T-cell (primary cell): ENCODE measurements at regions not wholly inside any gene's neighbourhood (a gene's known extent, or its start where the extent isn't known, plus 50 kb on each side); places are given as distances from the start of the nearest gene placed in this dataset.
"Not testable (repeated sequence)": the region's sequence is repeated elsewhere in the genome, so short reads cannot be mapped to it uniquely, and the experiment has no call there.

Source experiments
- ATAC-seq, 4 experiments: fragments of 200-7000 bp in 3 of 4; fragments of 150-1000 bp in 1 of 4; cut with Tn5 transposase; replicated peaks in 1 of 4; 1 replicate in 3 of 4; 2 replicates in 1 of 4; pipeline ENCODE4 v1.10.0; 2021; ENCODE audit warnings: moderate library complexity in 3 of 4, mild to moderate bottlenecking in 2 of 4, moderate number of reproducible peaks in 1 of 4
- CTCF ChIA-PET, 2 donors: fragments of 300-600 bp; sonication (Branson Sonifier 250); formaldehyde crosslinking; loops; one replicate each; lab custom pipeline; 2022; ENCODE audit warnings: antibody characterized with exemption in 2 of 2; lab: Charles Lee
- POLR2A ChIA-PET, 2 donors: fragments of 300-600 bp; sonication (Branson Sonifier 250); formaldehyde crosslinking; loops; one replicate each; lab custom pipeline; 2022; ENCODE audit warnings: antibody characterized with exemption in 2 of 2; lab: Charles Lee
- DNase-seq, 35 experiments: peaks; one replicate each; pipeline versions ENCODE4 v3.0.0 to v3.0.0-alpha.2; 2013 to 2023
- H3K27ac ChIP-seq: one replicate; pipeline ENCODE4 v1.5.1; 2013; ENCODE audit warnings: low read length
- H3K27me3 ChIP-seq, 2 experiments: replicated peaks in 1 of 2; 1 replicate in 1 of 2; 2 replicates in 1 of 2; pipeline versions ENCODE4 v1.6.1 to v1.7.0; 2013; ENCODE audit warnings: low read length in 1 of 2, mixed read lengths in 1 of 2; ENCODE audit not compliant: control insufficient read depth in 2 of 2, insufficient read depth in 2 of 2; ENCODE audit errors: extremely low read depth in 1 of 2
- H3K36me3 ChIP-seq, 2 donors: 1 replicate in 1 of 2; 2 replicates in 1 of 2; pipeline versions ENCODE4 v1.6.1 to v1.7.0; 2013; ENCODE audit warnings: low read length in 1 of 2; ENCODE audit not compliant: control insufficient read depth in 2 of 2, insufficient read depth in 1 of 2; ENCODE audit errors: extremely low read depth in 1 of 2
- H3K4me1 ChIP-seq, 2 experiments: 1 replicate in 1 of 2; 2 replicates in 1 of 2; pipeline versions ENCODE4 v1.6.1 to v1.7.0; 2013; ENCODE audit warnings: low read length in 2 of 2, mixed read lengths in 1 of 2; ENCODE audit not compliant: insufficient read depth in 2 of 2, control insufficient read depth in 1 of 2; ENCODE audit errors: extremely low read depth in 1 of 2
- H3K4me3 ChIP-seq, 2 donors: 1 replicate in 1 of 2; 2 replicates in 1 of 2; pipeline versions ENCODE4 v1.5.1 to v1.7.0; 2013; ENCODE audit warnings: mild to moderate bottlenecking in 2 of 2, low read length in 1 of 2, moderate library complexity in 1 of 2; ENCODE audit not compliant: control insufficient read depth in 1 of 2; ENCODE audit errors: extremely low read depth in 1 of 2
- H3K9me3 ChIP-seq: 2 replicates; pipeline ENCODE4 v1.7.0; 2013
- H3K27ac Mint-ChIP-seq, 2 donors: one replicate each; pipeline ENCODE4 v1.8.0; 2020 to 2021; ENCODE audit warnings: mild to moderate bottlenecking in 2 of 2, mixed read lengths in 2 of 2
- H3K27me3 Mint-ChIP-seq, 2 donors: one replicate each; pipeline ENCODE4 v1.8.0; 2021 to 2022; ENCODE audit warnings: mixed read lengths in 2 of 2
- H3K36me3 Mint-ChIP-seq: one replicate; pipeline ENCODE4 v1.8.0; 2021; ENCODE audit warnings: mixed read lengths
- H3K4me1 Mint-ChIP-seq, 3 donors: one replicate each; pipeline ENCODE4 v1.8.0; 2020 to 2022; ENCODE audit warnings: mixed read lengths in 3 of 3, mild to moderate bottlenecking in 1 of 3
- H3K4me3 Mint-ChIP-seq, 3 donors: one replicate each; pipeline ENCODE4 v1.8.0; 2020 to 2022; ENCODE audit warnings: mild to moderate bottlenecking in 3 of 3, mixed read lengths in 3 of 3, moderate library complexity in 3 of 3
- H3K9me3 Mint-ChIP-seq, 3 donors: one replicate each; pipeline ENCODE4 v1.8.0; 2020 to 2022; ENCODE audit warnings: mixed read lengths in 3 of 3
- WGBS: methylation state at CpG from one replicate; pipeline ENCODE4 v1.1.5; 2013; ENCODE audit warnings: missing lambda C conversion rate; ENCODE audit not compliant: insufficient coverage; 5-methylcytosine and 5-hydroxymethylcytosine counted together

GRCh38 chr18:10616714-10617113 is 90.9 kb downstream of the NAPG start:
- H3K9me3 ChIP-seq, ATAC-seq, H3K27ac ChIP-seq, H3K27me3 Mint-ChIP-seq, H3K4me3 Mint-ChIP-seq, H3K9me3 Mint-ChIP-seq, H3K27me3 ChIP-seq, H3K36me3 ChIP-seq, POLR2A ChIA-PET, H3K4me3 ChIP-seq, H3K27ac Mint-ChIP-seq, H3K36me3 Mint-ChIP-seq, CTCF ChIA-PET, H3K4me1 Mint-ChIP-seq, DNase-seq, H3K4me1 ChIP-seq: not testable (repeated sequence)
- WGBS = no CpG with 5 or more reads among the region's 4 CpGs

GRCh38 chr18:10618797-10619196 is 93.0 kb downstream of the NAPG start:
- CTCF ChIA-PET, H3K9me3 ChIP-seq, H3K4me3 Mint-ChIP-seq, H3K27me3 ChIP-seq, DNase-seq, H3K4me1 ChIP-seq, H3K4me3 ChIP-seq, H3K27ac ChIP-seq, H3K9me3 Mint-ChIP-seq, ATAC-seq, H3K27ac Mint-ChIP-seq, H3K4me1 Mint-ChIP-seq, H3K27me3 Mint-ChIP-seq, POLR2A ChIA-PET, H3K36me3 ChIP-seq, H3K36me3 Mint-ChIP-seq: not testable (repeated sequence)
- no CpG with 5 or more reads among the region's 4 CpGs for WGBS

- H3K36me3 Mint-ChIP-seq, H3K27ac Mint-ChIP-seq, POLR2A ChIA-PET, H3K9me3 Mint-ChIP-seq, H3K27me3 ChIP-seq, CTCF ChIA-PET, H3K9me3 ChIP-seq, H3K4me3 ChIP-seq, H3K36me3 ChIP-seq, H3K4me1 ChIP-seq, DNase-seq, H3K4me3 Mint-ChIP-seq, H3K27me3 Mint-ChIP-seq, H3K4me1 Mint-ChIP-seq, H3K27ac ChIP-seq, ATAC-seq: not testable (repeated sequence)
- WGBS = no CpG with 5 or more reads among the region's 2 CpGs
These were observed 93.5 kb downstream of the NAPG start for GRCh38 chr18:10619280-10619679.

GRCh38 chr18:10619833-10620232 is 94.0 kb downstream of the NAPG start:
- DNase-seq, ATAC-seq, H3K27ac Mint-ChIP-seq, POLR2A ChIA-PET, H3K36me3 ChIP-seq, H3K4me1 Mint-ChIP-seq, H3K27ac ChIP-seq, H3K4me3 Mint-ChIP-seq, H3K27me3 ChIP-seq, H3K27me3 Mint-ChIP-seq, H3K9me3 Mint-ChIP-seq, H3K4me1 ChIP-seq, H3K36me3 Mint-ChIP-seq, H3K9me3 ChIP-seq, CTCF ChIA-PET, H3K4me3 ChIP-seq: not testable (repeated sequence)
- WGBS = 60% methylated on average over 1 of the region's 5 CpGs
